ENCODE measurements at regions not wholly inside any gene's neighbourhood (a gene's known extent, or its start where the extent isn't known, plus 50 kb on each side); places are given as distances from the start of the nearest gene placed in this dataset.

DNA sequence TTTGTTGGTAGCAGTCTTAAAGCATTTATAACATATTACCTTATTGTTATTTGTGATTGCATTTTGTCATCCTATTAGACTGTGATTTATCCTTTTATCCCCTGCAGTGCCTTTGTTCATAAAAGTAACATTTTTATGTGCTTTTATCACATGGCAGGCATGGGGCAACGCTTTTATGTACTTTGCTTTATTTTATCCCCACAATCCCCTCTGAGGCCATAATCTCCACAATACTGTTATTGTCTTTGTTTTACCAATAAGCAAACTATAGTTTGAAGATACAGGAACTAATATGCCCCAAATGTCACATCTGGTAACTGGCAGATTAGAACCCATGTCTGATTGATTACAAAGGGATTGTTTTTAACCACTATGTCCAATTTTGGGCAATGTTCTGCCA is 613.5 kb downstream of the REEP3 start:
- TF ChIP-seq, protein P1, sequence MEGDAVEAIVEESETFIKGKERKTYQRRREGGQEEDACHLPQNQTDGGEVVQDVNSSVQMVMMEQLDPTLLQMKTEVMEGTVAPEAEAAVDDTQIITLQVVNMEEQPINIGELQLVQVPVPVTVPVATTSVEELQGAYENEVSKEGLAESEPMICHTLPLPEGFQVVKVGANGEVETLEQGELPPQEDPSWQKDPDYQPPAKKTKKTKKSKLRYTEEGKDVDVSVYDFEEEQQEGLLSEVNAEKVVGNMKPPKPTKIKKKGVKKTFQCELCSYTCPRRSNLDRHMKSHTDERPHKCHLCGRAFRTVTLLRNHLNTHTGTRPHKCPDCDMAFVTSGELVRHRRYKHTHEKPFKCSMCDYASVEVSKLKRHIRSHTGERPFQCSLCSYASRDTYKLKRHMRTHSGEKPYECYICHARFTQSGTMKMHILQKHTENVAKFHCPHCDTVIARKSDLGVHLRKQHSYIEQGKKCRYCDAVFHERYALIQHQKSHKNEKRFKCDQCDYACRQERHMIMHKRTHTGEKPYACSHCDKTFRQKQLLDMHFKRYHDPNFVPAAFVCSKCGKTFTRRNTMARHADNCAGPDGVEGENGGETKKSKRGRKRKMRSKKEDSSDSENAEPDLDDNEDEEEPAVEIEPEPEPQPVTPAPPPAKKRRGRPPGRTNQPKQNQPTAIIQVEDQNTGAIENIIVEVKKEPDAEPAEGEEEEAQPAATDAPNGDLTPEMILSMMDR (IDR thresholded peaks at IDR 0.05; ENCODE audit: insufficient read depth in 1 of 2, low read depth in 1 of 2, low read length in 1 of 2, severe bottlenecking in 1 of 2, unreplicated experiment in 1 of 2): no peak
- no peaks in the 10 kb centered on the region for H3K36me3 ChIP-seq (ENCODE audit: control insufficient read depth, insufficient read depth, low read length)
- DNase-seq: no peak
- no peaks in the 10 kb centered on the region for H3K4me1 Mint-ChIP-seq (ENCODE audit: low read depth, unreplicated experiment)
- no peaks in the 10 kb centered on the region for H3K9me3 ChIP-seq
- ChIA-PET CTCF (no interaction called here), POLR2A (no interaction called here)
- H3K27me3 Mint-ChIP-seq (ENCODE audit: insufficient read depth, unreplicated experiment): peaks cover 14% of the 10 kb centered on the region
- H3K4me3 ChIP-seq (ENCODE audit: low read depth, low read length): no peak overlapping the region
- no peaks in the 10 kb centered on the region for H3K36me3 Mint-ChIP-seq (ENCODE audit: insufficient read depth, unreplicated experiment)
- BruUV-seq (replicated peaks): no TSS peak
- no peaks in the 10 kb centered on the region for H3K9me3 Mint-ChIP-seq (ENCODE audit: unreplicated experiment)
- H3K27ac Mint-ChIP-seq (ENCODE audit: unreplicated experiment): no peak overlapping the region
- no peak overlapping the region for H3K4me3 Mint-ChIP-seq (ENCODE audit: unreplicated experiment)
- H3K27me3 ChIP-seq (replicated peaks; ENCODE audit: control insufficient read depth, insufficient read depth, low read length): no peaks in the 10 kb centered on the region
- no peaks in the 10 kb centered on the region for H3K4me1 ChIP-seq
- intact Hi-C loops (cut with micrococcal nuclease; ENCODE audit: unreplicated experiment): no loop called here

DNA sequence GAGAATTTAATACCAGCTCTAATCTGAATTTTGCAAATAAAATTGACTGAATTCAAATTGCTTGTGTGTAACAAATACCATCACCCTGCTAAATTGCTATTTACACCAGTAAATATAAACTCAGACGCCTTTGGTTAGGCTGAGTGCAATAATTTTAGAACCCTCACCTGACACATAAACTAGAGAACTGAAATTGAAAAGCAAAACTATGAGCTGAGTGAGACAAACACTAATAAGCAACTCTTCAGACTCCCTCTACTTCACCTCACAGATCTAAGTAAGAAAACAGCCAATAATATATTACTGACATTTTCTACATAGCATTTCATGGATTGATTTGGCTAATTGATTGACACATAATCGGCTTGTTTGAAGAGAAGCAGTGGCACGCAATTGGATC is 621.2 kb downstream of the REEP3 start:
- TF ChIP-seq, protein P1 (IDR thresholded peaks at IDR 0.05; ENCODE audit: insufficient read depth in 1 of 2, low read depth in 1 of 2, low read length in 1 of 2, severe bottlenecking in 1 of 2, unreplicated experiment in 1 of 2): no peak
- no peak for DNase-seq
- H3K36me3 Mint-ChIP-seq (ENCODE audit: insufficient read depth, unreplicated experiment): no peaks in the 10 kb centered on the region
- intact Hi-C loops (cut with micrococcal nuclease; ENCODE audit: unreplicated experiment): no loop called here
- Histone ChIP-seq H3K27me3 (replicated peaks; ENCODE audit: control insufficient read depth, insufficient read depth, low read length) (no peaks in the 10 kb centered on the region), H3K9me3 (no peaks in the 10 kb centered on the region), H3K36me3 (ENCODE audit: control insufficient read depth, insufficient read depth, low read length) (no peaks in the 10 kb centered on the region), H3K4me3 (ENCODE audit: low read depth, low read length) (no peak overlapping the region), H3K4me1 (no peaks in the 10 kb centered on the region)
- no peak overlapping the region for H3K4me3 Mint-ChIP-seq (ENCODE audit: unreplicated experiment)
- H3K27me3 Mint-ChIP-seq (ENCODE audit: insufficient read depth, unreplicated experiment): peaks cover 10% of the 10 kb centered on the region
- ChIA-PET POLR2A (no interaction called here), CTCF (interaction anchor here (0.6 kb wide), 1 partner anchor 100 kb away, joined by 5 read pairs; no protein-coding TSS in a partner anchor)
- H3K27ac Mint-ChIP-seq (ENCODE audit: unreplicated experiment): no peak overlapping the region
- H3K4me1 Mint-ChIP-seq (ENCODE audit: low read depth, unreplicated experiment): no peaks in the 10 kb centered on the region
- H3K9me3 Mint-ChIP-seq (ENCODE audit: unreplicated experiment): no peaks in the 10 kb centered on the region
- no TSS peak for BruUV-seq (replicated peaks)

DNA sequence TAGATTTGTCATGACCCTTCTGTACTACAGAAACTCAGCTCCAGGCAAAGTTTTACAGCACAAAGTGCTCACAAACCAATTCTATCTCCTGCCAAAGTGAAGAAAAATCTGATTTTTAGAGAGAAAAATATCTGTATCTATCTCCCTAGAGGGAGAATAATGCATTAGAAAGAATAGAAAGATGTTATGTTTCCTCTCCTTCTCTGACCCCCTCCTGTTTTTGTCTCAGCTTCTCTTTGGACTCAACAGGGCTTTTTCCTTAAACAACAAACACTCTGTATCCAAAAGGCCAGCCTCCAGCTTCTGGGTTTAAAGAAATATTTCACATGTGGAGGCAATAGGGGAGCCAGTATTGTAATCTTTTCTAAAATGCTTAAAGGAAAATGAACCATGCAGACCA is 627.4 kb downstream of the REEP3 start:
- no peak overlapping the region for H3K27ac Mint-ChIP-seq (ENCODE audit: unreplicated experiment)
- intact Hi-C loops (cut with micrococcal nuclease; ENCODE audit: unreplicated experiment): no loop called here
- H3K9me3 ChIP-seq: no peaks in the 10 kb centered on the region
- no TSS peak for BruUV-seq (replicated peaks)
- H3K36me3 ChIP-seq (ENCODE audit: control insufficient read depth, insufficient read depth, low read length): no peaks in the 10 kb centered on the region
- H3K4me1 Mint-ChIP-seq (ENCODE audit: low read depth, unreplicated experiment): no peaks in the 10 kb centered on the region
- ChIA-PET POLR2A (no interaction called here), CTCF (no interaction called here)
- H3K4me3 ChIP-seq (ENCODE audit: low read depth, low read length): no peak overlapping the region
- TF ChIP-seq, protein P1 (IDR thresholded peaks at IDR 0.05; ENCODE audit: insufficient read depth in 1 of 2, low read depth in 1 of 2, low read length in 1 of 2, severe bottlenecking in 1 of 2, unreplicated experiment in 1 of 2): no peak
- no peaks in the 10 kb centered on the region for H3K36me3 Mint-ChIP-seq (ENCODE audit: insufficient read depth, unreplicated experiment)
- no peaks in the 10 kb centered on the region for H3K27me3 ChIP-seq (replicated peaks; ENCODE audit: control insufficient read depth, insufficient read depth, low read length)
- no peaks in the 10 kb centered on the region for H3K9me3 Mint-ChIP-seq (ENCODE audit: unreplicated experiment)
- peaks cover 10% of the 10 kb centered on the region for H3K27me3 Mint-ChIP-seq (ENCODE audit: insufficient read depth, unreplicated experiment)
- DNase-seq: no peak
- no peak overlapping the region for H3K4me3 Mint-ChIP-seq (ENCODE audit: unreplicated experiment)
- H3K4me1 ChIP-seq: no peaks in the 10 kb centered on the region

Measured in Caco-2 (cell line).